GM12878 (cell line): ENCODE measurements at regions not wholly inside any gene's neighbourhood (a gene's known extent, or its start where the extent isn't known, plus 50 kb on each side); places are given as distances from the start of the nearest gene placed in this dataset.

Source experiments
- SMARCA5 ChIP-seq: fragments of 450-650 bp; IDR thresholded peaks from 2 replicates; pipeline ENCODE4 v1.6.1; 2017; ENCODE audit warnings: mild to moderate bottlenecking
- SPI1 ChIP-seq: IDR thresholded peaks from 2 replicates; pipeline ENCODE4 v1.6.1; 2011; ENCODE audit warnings: low read depth, mild to moderate bottlenecking, low read length, moderate library complexity, borderline replicate concordance; ENCODE audit not compliant: insufficient read depth
- TF ChIP-seq, protein P1 (sequence below): IDR thresholded peaks from 2 replicates; pipeline ENCODE4 v1.6.1; 2011; ENCODE audit warnings: low read depth, low read length, improper control_type of control experiment, borderline replicate concordance
- TF ChIP-seq, protein P2 (sequence below): fragments of 450-650 bp; IDR thresholded peaks from 2 replicates; pipeline ENCODE4 v1.6.1; 2017; ENCODE audit warnings: mild to moderate bottlenecking

DNA sequence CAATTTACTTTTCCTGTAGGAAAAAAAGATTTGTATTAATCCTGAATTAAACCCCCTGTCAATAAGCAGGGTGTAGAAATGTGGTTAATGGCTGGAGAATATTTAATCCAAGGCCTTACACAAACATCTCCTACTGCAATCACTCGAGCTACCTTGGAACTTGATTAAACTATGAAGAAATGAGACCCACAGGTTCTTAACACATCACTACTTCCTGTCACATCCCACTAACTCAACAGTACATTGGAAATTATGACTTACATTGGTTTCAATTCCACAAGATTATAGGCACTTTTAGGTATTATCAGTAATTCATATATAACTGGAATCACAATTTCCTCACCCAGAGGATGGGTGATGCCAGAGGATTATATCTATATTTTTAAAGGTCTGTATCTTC, 480.3 kb downstream of the MRPL39 start:
- TF ChIP-seq, protein P1, sequence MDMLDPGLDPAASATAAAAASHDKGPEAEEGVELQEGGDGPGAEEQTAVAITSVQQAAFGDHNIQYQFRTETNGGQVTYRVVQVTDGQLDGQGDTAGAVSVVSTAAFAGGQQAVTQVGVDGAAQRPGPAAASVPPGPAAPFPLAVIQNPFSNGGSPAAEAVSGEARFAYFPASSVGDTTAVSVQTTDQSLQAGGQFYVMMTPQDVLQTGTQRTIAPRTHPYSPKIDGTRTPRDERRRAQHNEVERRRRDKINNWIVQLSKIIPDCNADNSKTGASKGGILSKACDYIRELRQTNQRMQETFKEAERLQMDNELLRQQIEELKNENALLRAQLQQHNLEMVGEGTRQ: no peak
- TF ChIP-seq SMARCA5 (no peak), SPI1 (no peak)
- TF ChIP-seq, protein P2, sequence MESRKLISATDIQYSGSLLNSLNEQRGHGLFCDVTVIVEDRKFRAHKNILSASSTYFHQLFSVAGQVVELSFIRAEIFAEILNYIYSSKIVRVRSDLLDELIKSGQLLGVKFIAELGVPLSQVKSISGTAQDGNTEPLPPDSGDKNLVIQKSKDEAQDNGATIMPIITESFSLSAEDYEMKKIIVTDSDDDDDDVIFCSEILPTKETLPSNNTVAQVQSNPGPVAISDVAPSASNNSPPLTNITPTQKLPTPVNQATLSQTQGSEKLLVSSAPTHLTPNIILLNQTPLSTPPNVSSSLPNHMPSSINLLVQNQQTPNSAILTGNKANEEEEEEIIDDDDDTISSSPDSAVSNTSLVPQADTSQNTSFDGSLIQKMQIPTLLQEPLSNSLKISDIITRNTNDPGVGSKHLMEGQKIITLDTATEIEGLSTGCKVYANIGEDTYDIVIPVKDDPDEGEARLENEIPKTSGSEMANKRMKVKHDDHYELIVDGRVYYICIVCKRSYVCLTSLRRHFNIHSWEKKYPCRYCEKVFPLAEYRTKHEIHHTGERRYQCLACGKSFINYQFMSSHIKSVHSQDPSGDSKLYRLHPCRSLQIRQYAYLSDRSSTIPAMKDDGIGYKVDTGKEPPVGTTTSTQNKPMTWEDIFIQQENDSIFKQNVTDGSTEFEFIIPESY: no peak
